ENCODE measurements at regions not wholly inside any gene's neighbourhood (a gene's known extent, or its start where the extent isn't known, plus 50 kb on each side); places are given as distances from the start of the nearest gene placed in this dataset.

DNA sequence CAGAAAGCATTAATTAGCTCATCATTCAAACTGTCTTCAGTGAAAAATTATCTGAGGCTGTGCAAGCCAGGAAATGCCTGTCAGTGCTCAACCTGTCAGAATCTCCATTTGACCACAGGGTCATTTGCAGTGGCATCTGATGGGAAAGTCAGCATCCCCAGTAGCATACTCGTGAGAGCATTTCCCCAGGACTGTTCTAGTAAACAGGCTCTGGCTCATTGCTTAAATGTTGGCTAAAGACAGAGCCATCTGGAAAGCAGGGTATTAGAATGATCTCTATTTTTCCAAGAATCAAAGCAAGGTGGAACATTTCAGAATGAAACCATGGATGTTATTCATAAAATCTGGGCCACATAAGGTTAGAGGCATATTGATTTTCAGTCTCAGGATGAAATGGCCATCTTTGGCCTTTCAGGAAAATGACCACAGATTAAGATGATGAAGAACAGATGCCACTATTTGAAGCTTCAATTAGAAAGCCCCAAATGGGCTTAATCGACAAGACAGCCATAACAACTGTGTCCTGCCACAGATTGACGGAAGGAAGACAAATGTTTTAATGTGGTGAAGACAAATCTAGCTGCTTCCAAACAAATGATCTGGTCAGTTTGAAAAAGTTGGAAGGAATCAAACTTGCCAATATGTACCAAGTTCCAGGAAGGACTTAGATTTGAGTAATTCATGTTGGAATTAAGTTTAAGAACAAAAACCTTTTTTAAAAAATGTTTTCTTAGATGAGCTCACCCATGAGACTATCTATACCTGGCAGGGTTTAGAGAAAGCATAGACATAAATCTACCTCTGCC is 94.0 kb upstream of the FAR2 start:
- TF ChIP-seq EGR1 (IDR thresholded peaks at IDR 0.05) (no peak), TCF12 (IDR thresholded peaks at IDR 0.05; ENCODE audit: low read depth) (no peak), TAF1 (IDR thresholded peaks at IDR 0.05; ENCODE audit: low read depth) (no peak), EP300 (IDR thresholded peaks at IDR 0.05; ENCODE audit: borderline replicate concordance) (no peak), CREB1 (IDR thresholded peaks at IDR 0.05; ENCODE audit: low read depth) (no peak), NFIC (IDR thresholded peaks at IDR 0.05) (no peak), FOXM1 (IDR thresholded peaks at IDR 0.05; ENCODE audit: borderline replicate concordance, low read depth) (no peak), ZBTB7A (IDR thresholded peaks at IDR 0.05; ENCODE audit: low read depth) (no peak)
- TF ChIP-seq, protein P1, sequence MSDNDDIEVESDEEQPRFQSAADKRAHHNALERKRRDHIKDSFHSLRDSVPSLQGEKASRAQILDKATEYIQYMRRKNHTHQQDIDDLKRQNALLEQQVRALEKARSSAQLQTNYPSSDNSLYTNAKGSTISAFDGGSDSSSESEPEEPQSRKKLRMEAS (IDR thresholded peaks at IDR 0.05), result no peak
- TF ChIP-seq, protein P2, sequence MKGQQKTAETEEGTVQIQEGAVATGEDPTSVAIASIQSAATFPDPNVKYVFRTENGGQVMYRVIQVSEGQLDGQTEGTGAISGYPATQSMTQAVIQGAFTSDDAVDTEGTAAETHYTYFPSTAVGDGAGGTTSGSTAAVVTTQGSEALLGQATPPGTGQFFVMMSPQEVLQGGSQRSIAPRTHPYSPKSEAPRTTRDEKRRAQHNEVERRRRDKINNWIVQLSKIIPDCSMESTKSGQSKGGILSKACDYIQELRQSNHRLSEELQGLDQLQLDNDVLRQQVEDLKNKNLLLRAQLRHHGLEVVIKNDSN (IDR thresholded peaks at IDR 0.05), result no peak
- TF ChIP-seq, protein P3, sequence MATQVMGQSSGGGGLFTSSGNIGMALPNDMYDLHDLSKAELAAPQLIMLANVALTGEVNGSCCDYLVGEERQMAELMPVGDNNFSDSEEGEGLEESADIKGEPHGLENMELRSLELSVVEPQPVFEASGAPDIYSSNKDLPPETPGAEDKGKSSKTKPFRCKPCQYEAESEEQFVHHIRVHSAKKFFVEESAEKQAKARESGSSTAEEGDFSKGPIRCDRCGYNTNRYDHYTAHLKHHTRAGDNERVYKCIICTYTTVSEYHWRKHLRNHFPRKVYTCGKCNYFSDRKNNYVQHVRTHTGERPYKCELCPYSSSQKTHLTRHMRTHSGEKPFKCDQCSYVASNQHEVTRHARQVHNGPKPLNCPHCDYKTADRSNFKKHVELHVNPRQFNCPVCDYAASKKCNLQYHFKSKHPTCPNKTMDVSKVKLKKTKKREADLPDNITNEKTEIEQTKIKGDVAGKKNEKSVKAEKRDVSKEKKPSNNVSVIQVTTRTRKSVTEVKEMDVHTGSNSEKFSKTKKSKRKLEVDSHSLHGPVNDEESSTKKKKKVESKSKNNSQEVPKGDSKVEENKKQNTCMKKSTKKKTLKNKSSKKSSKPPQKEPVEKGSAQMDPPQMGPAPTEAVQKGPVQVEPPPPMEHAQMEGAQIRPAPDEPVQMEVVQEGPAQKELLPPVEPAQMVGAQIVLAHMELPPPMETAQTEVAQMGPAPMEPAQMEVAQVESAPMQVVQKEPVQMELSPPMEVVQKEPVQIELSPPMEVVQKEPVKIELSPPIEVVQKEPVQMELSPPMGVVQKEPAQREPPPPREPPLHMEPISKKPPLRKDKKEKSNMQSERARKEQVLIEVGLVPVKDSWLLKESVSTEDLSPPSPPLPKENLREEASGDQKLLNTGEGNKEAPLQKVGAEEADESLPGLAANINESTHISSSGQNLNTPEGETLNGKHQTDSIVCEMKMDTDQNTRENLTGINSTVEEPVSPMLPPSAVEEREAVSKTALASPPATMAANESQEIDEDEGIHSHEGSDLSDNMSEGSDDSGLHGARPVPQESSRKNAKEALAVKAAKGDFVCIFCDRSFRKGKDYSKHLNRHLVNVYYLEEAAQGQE (IDR thresholded peaks at IDR 0.05; ENCODE audit: low read depth), result no peak

DNA sequence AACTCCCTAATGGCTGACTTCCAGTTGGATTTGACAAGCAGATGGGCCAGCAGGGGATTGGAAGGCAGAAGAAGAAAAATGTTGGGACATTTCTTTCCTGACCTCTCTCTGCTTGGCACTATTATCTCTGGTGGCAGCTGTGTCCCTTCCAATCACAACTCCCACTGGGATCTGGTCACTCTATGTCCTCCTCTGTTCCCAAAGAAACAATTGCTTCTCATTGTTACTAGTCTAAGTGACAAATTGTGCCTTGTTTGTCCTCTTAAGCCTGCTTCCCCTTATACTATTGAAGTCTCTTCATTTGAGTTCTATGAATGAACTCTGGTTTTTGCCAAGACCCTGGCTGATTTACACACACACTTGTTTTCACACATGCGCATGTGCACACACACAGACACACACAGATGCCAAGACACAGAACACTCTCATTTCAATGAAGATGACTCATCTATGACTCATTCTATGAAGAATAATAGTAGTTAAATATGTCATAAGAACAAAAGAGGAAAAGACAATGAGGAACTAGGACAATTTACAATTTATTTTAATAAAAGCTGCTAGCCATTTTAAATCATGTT is 83.0 kb upstream of the FAR2 start:
- TF ChIP-seq NFIC (IDR thresholded peaks at IDR 0.05), result no peak
- no peak for TF ChIP-seq TEAD4 (IDR thresholded peaks at IDR 0.05)
- no peak for TF ChIP-seq YY1 (IDR thresholded peaks at IDR 0.05; ENCODE audit: low read depth)
- no peak for TF ChIP-seq RAD21 (IDR thresholded peaks at IDR 0.05; ENCODE audit: low read depth)
- TF ChIP-seq, protein P3 (IDR thresholded peaks at IDR 0.05; ENCODE audit: low read depth), result no peak
- TF ChIP-seq, protein P1 (IDR thresholded peaks at IDR 0.05), result no peak
- TF ChIP-seq, protein P2 (IDR thresholded peaks at IDR 0.05), result no peak

DNA sequence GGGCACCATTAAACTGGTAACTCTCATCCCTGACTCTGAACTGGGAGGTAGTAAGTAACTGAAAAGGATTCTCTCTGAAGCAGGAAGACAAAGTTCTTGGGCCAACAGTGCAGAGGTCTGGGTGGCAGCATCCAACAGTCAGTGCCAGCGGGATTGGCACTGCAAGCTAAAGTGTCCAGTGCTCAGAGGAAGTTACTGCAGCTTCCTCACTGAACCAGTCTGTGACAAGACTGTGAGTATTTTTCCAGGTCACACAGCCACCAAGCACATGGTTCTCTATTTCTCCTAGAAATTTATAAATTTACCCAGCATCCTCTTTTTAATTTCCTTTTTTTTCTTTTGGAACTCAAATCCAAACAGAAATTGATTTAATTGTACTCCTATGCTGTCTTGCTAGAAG is 81.6 kb upstream of the FAR2 start:
- TF ChIP-seq NFIC (IDR thresholded peaks at IDR 0.05) (no peak), TAF1 (IDR thresholded peaks at IDR 0.05; ENCODE audit: low read depth) (no peak), CREB1 (IDR thresholded peaks at IDR 0.05; ENCODE audit: low read depth) (no peak)

DNA sequence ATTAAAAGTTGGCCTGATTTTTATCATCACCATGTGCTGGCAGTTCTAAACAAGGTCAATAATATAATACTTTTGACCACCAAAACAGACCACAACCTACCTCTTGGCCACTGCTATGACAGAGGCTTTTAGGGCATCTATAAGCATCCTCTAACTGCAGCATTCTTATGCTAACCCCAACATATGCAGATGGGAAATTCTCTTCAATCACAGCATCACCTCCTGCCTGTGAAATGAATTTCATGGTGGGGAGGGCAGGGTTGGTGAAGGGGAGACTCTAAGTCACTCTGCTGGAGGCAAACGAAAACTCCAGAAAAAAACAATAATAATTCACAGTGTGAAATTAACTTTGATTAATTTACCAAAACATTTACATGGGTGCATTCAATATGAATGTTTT is 78.8 kb upstream of the FAR2 start:
- TF ChIP-seq CREB1 (IDR thresholded peaks at IDR 0.05; ENCODE audit: low read depth) (no peak), CEBPB (IDR thresholded peaks at IDR 0.05) (no peak), NFIC (IDR thresholded peaks at IDR 0.05) (no peak), EGR1 (IDR thresholded peaks at IDR 0.05) (no peak), TEAD4 (IDR thresholded peaks at IDR 0.05) (no peak), TCF12 (IDR thresholded peaks at IDR 0.05; ENCODE audit: low read depth) (no peak)
- TF ChIP-seq, protein P3 (IDR thresholded peaks at IDR 0.05; ENCODE audit: low read depth), result no peak
- TF ChIP-seq, protein P2 (IDR thresholded peaks at IDR 0.05), result no peak
- TF ChIP-seq, protein P1 (IDR thresholded peaks at IDR 0.05), result no peak

All from Ishikawa (cell line).